ENCODE measurements at regions not wholly inside any gene's neighbourhood (a gene's known extent, or its start where the extent isn't known, plus 50 kb on each side); places are given as distances from the start of the nearest gene placed in this dataset.

GRCh38 chr1:65044411-65044810 lies 78.1 kb upstream of the JAK1 start:
- in situ Hi-C loops (cut with MboI), result loop anchor here (25.0 kb wide), 2 partner anchors 357 to 782 kb away; no protein-coding TSS in a partner anchor
- no peaks in the 10 kb centered on the region for H3K79me2 ChIP-seq (ENCODE audit: control insufficient read depth, insufficient read depth, low read length)
- no peak overlapping the region for H3K4me2 ChIP-seq (ENCODE audit: control insufficient read depth, insufficient read depth)
- H3K27ac ChIP-seq (ENCODE audit: control insufficient read depth, insufficient read depth), result no peak overlapping the region
- BruUV-seq (replicated peaks), result no TSS peak
- H3K4me1 ChIP-seq (ENCODE audit: control insufficient read depth, insufficient read depth, low read length), result no peaks in the 10 kb centered on the region; the same call in 1 of the 2 replicates
- peaks cover 0 to 5% of the 10 kb centered on the region in 2 experiments; a peak in 2 of 4 replicates for H3K27me3 ChIP-seq (replicated peaks in 1 of 2; ENCODE audit: control insufficient read depth in 2 of 2, insufficient read depth in 2 of 2, low read length in 1 of 2)
- no peaks in the 10 kb centered on the region for H4K20me1 ChIP-seq (ENCODE audit: control insufficient read depth, insufficient read depth)
- H3K4me3 ChIP-seq, result no peak overlapping the region
- no peak overlapping the region for H2AFZ ChIP-seq (ENCODE audit: control insufficient read depth, low read depth, low read length)
- no peak for DNase-seq (ENCODE audit: low read depth, low spot score)
- POLR2A ChIA-PET, result no interaction called here
- CTCF ChIA-PET, result interaction anchor here (0.9 to 1.5 kb wide), 2 partner anchors 20 to 221 kb away, joined by 3 to 5 read pairs; no protein-coding TSS in a partner anchor
- RAD21 ChIA-PET (ENCODE audit: unreplicated experiment), result no interaction called here
- no peaks in the 10 kb centered on the region for H3K36me3 ChIP-seq (ENCODE audit: control insufficient read depth in 2 of 2, insufficient read depth in 2 of 2, low read length in 1 of 2)
- no peak for FAIRE-seq
- H3K9ac ChIP-seq (ENCODE audit: control insufficient read depth, insufficient read depth, low read length), result no peak overlapping the region
- intact Hi-C loops (cut with micrococcal nuclease; ENCODE audit: unreplicated experiment), result loop anchor here (5.0 kb wide), 2 partner anchors 182 to 212 kb away; no protein-coding TSS in a partner anchor
- no peaks in the 10 kb centered on the region for H3K9me3 ChIP-seq (replicated peaks; ENCODE audit: control insufficient read depth, insufficient read depth, low read length)
- no peak for ATAC-seq
- SMC1A ChIA-PET (ENCODE audit: uncharacterized antibody, unreplicated experiment), result interaction anchor here (0.6 kb wide), 1 partner anchor 163 kb away, joined by 3 read pairs; no protein-coding TSS in a partner anchor
- WGBS (ENCODE audit: insufficient coverage, insufficient replicate concordance, low lambda C conversion rate, missing lambda C conversion rate), result 45% methylated on average over 5 of the region's 5 CpGs
- TF ChIP-seq IKZF1 (conservative IDR thresholded peaks at IDR 0.05) (no peak), MAX (IDR thresholded peaks at IDR 0.05; ENCODE audit: low read depth, low read length) (no peak), BHLHE40 (IDR thresholded peaks at IDR 0.05; ENCODE audit: borderline replicate concordance in 1 of 2, low read depth in 2 of 2, low read length in 1 of 2) (no peak), PKNOX1 (IDR thresholded peaks at IDR 0.05) (no peak), BCL3 (IDR thresholded peaks at IDR 0.05; ENCODE audit: borderline replicate concordance, insufficient read depth, low read depth, low read length, poor library complexity, severe bottlenecking) (no peak), CBX5 (IDR thresholded peaks at IDR 0.05; ENCODE audit: low read depth) (no peak), SMAD1 (IDR thresholded peaks at IDR 0.05; ENCODE audit: low read depth, partially characterized antibody) (no peak), POLR2AphosphoS2 (IDR thresholded peaks at IDR 0.05; ENCODE audit: low read depth, low read length) (no peak), CUX1 (IDR thresholded peaks at IDR 0.05; ENCODE audit: insufficient replicate concordance, low read depth, low read length) (no peak), TCF3 (IDR thresholded peaks at IDR 0.05; ENCODE audit: borderline replicate concordance, insufficient read depth, low read depth, low read length) (no peak), SMAD5 (IDR thresholded peaks at IDR 0.05; ENCODE audit: low read depth) (no peak), CEBPB (IDR thresholded peaks at IDR 0.05; ENCODE audit: borderline replicate concordance in 1 of 2, low read depth in 2 of 2, low read length in 2 of 2) (no peak), POLR2A (IDR thresholded peaks at IDR 0.05; ENCODE audit: low read depth, low read length) (no peak)
